HG02642 (cell line): ENCODE measurements at regions not wholly inside any gene's neighbourhood (a gene's known extent, or its start where the extent isn't known, plus 50 kb on each side); places are given as distances from the start of the nearest gene placed in this dataset.

Experiments used
- ATAC-seq: cut with Tn5 transposase; IDR thresholded peaks from one replicate; pipeline ENCODE4 v1.9.1; 2021; ENCODE audit warnings: mild to moderate bottlenecking; ENCODE audit not compliant: unreplicated experiment, poor library complexity

GRCh38 chr6:8277769-8278168 lies 157.6 kb downstream of the SLC35B3 start:
- no peak for ATAC-seq

DNA sequence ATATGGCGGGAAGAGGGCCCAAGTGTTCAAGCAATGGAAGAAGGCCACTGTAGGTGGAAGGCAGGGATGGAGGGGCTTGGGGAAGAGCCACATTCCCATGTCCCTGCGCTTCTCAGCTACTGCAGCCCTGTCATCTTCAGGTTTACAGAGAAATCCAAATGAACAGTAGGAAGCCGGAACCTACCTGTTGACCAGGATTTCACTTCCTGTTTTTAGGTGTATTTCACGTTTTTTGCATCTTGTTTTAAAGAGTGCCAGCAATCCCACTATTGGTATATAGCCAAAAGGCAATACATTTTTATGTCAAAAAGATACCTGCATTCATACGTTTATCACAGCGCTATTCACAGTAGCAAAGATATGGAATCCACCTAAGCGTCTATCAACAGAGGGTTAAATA lies 159.2 kb downstream of the SLC35B3 start:
- ATAC-seq = no peak

DNA sequence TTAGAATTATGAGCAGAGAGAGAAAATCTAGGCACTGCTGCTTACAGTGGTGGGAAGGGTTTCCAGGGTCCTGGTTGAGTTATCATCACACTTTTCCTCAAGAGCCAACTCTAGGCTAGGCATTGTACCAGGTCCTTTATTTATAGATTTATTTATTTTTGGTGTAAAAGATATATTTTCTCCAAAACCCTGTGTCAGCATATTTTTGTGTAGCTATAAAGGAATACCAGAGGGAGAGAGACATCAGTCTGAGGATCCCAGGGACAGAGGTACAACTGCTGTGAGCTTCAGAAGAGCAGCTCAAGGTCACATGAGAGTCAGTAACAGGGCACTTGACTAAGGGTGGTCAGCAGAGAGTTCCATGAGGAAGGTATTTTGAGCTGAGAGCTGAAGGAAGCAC lies 159.7 kb downstream of the SLC35B3 start:
- no peak for ATAC-seq

GRCh38 chr6:8274226-8274625 lies 161.1 kb downstream of the SLC35B3 start:
- no peak for ATAC-seq

DNA sequence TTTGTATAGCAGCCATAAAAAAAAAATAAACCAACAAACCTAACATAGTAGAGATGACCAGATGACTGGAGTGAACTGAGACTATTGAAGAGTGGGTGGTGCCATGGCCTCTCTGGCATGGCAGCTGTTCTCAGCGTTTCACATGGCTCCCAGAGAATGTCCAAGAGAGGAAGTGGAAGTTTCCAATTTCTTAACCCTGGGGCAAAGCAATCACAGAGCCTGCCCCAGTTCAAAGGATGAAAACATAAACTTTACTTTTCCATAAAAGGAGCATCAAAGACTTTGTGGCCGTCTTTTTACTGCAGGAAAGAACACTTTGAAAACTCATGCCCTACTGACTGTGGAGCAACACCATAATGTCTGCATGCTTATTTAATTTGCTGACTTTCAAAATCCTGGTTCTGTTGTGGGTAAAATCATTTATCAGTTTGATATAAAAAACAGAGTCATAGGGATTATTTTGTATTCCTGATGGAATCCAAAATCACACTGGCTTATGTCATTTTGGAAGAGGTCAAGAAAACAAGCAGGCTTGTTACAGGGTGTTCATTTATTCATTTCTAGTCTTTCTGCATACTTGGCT lies 165.4 kb downstream of the SLC35B3 start:
- ATAC-seq = no peak

GRCh38 chr6:8269094-8269493 lies 166.3 kb downstream of the SLC35B3 start:
- no peak for ATAC-seq

GRCh38 chr6:8268606-8269005 lies 166.3 kb upstream of the EEF1E1 start:
- ATAC-seq = no peak

DNA sequence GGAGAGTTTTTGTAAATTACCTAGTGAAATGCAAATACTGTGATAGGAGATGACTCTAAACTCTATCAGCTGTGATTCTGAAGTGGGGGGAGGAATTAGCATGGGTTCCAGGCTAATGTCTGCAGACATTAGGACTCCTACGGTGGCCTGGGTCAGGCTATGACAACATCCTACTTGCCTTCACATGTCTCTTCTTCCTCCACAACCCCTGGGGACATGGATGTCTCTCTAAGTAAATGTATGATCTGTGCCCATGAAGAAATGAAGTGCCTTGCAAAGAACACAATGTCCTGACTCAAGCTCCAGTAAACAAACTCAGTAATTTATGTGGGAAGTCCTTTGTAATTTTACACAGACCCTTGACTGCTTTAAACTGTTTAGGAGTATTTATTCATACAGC lies 165.8 kb upstream of the EEF1E1 start:
- no peak for ATAC-seq

DNA sequence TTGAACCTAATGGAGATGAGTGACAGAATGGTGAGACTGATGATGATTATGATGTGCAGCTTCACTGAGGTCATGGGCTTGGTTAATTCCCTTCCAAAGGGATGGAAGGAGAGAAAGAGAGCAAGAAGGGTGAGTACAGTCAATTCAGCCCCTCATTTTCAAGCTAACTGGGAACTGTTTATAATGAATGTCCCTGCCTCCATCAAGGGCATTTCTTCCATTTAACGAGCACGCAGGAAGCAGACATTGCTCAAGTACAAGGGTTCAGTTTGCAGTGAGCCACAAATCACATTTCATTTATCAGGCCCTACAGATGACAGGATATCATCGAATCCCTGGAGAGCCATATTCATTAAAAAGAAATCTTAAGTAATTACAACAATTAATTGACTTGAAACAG lies 158.3 kb upstream of the EEF1E1 start:
- ATAC-seq = no peak

GRCh38 chr6:8246403-8246802 lies 144.1 kb upstream of the EEF1E1 start:
- no peak for ATAC-seq

DNA sequence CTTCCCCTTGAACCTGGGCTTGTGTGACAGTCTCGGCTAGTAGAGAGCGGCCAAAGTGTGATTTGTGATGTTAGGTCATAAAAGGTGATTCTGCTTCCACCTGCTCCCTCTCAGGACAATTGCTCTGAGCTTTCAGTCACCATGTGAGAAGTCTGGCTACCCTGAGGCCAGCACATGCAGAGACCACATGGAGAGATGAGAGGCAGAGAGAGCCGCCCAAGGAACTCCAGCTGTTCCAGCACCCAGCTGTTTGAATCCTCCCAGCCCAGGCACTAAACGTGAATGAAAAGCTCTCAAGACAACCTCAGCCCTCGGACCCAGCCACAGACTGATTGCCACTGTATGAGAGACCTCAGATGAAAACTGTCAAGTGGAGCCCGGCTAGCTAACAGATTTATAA lies 143.4 kb upstream of the EEF1E1 start:
- no peak for ATAC-seq

- ATAC-seq = no peak
These were observed 141.1 kb upstream of the EEF1E1 start for GRCh38 chr6:8243475-8243874.

GRCh38 chr6:8242885-8243284 lies 140.5 kb upstream of the EEF1E1 start:
- ATAC-seq = no peak

DNA sequence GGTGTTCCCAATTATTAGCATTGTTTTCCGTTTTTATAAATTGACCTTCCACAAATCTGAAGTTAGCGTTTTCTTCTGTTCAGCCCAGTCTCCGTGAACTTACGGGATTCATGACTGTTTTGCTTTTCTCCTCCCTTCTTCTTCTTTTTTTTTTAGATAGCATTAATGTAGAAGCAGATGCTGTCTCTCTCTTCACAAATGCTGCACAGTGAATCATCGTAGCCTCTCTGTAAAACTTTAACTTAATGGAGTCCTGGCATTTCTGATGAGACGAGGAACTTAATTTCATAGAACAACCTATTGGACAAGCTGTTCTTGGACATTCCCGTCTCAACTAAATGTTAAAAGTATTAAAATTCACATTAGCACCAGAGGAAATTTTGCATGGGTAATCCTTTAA lies 138.0 kb upstream of the EEF1E1 start:
- no peak for ATAC-seq

DNA sequence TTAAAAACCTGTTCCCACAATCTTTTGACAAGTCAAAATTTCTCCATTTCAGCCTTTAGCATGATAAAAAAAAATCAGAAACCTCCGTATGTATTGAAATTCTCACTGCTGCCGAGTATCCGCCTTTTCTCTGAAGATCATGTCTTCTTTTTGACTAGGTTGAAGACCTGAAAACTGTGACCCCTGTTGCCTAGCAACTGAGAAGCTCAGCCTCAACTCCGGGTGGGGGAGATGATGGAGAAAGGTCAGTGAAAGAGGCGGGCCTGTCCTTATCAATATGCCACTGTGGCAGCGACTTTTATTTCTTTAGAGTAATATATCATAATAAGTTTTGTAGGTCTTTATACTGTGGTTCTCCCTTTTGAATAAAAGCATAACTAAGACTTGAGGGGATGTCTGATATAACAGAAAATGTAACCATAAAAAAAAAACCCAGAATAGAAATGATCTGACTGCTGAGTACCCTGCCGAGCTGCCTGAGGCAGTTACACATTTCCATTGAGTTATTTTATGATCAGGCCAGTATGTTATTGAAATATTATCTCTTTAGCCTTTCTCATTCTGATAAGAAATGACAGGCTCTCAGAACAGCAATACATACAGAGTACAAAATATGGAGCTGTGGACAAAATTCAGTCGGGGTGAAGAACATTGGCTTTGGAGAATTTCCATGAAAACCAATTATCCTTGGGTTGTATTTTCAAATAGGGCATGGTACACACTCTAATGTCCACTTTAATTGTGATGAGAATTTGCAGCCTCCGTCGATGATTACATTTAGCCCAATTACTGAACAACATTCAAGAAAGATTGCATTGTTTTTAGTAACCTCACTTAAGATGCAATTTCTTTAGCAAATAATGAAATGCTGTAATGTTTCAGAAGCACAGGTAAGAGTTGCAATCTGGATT lies 136.7 kb upstream of the EEF1E1 start:
- ATAC-seq = no peak

DNA sequence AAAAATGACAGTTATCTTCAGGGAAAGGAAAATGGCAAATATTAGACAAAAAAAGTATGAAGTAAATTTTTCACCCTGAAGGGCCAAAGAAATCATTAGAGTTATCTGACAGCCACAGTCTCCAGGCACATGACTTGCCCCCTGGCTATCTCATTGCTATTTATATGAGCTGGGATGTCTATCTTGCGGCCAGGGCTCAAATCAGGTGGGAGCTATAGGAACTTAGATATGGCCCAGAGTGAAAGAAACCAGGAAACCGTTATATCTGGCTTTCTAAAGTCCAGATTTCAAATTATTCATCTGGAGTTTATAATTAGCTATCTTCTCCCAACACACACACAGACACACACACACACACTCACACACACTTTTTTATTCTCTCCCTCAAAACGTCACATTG lies 135.3 kb upstream of the EEF1E1 start:
- ATAC-seq = no peak

DNA sequence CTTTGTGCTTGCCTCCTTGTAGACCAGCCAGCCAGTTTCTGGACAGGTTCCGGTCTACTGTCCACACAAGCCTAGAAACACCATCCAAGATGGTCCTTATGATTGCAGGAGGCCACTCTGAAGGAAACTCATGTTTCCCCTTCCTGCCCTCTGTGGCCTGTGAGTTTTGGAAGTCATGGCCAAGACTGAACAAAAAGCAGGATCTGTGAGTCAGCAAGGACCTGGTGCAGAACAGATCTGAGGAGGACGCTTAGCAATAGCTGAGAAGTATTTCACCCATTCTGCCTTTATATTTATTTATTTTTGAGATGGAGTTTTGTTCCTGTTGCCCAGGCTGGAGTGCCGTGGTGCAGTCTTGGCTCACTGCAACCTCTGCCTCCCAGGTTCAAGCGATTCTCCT lies 134.6 kb upstream of the EEF1E1 start:
- no peak for ATAC-seq

DNA sequence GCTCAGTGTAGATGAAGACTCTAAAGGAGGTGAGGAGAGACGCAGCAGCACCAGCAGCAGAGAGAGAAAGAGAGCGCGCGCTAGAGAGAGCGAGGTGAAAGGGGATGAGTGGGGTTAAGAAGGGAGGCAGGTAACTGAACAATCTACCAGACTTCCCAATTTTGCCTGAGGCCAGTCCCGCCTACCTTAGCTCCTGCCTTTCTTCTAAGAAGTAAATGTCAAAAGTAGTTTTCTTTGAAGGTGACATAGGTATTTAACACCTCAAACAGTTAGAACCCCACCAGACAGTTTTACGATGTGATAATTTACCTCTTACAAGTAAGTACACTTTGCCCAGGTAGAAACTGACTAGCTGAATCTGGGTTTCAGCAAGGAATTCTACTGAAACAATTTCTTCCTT lies 132.0 kb upstream of the EEF1E1 start:
- no peak for ATAC-seq

DNA sequence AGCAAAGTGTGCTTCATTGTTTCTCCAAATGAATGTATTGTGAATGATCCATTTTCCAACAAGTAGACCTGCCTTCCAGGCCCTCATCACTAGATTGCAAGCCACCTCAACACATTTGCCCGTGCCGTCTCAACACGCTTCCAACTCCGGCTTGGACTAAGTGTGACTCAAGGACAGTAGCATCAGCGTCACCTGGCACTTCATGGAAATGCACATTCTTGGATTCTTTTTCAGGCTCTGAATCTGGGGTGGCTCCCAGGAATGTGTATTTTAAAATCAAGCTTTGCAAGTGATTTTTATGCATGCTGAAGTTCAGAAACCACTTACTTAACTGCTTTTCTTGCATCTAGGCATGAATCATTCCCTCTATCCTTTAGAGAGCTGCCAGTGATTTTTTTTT lies 129.6 kb upstream of the EEF1E1 start:
- ATAC-seq = no peak

DNA sequence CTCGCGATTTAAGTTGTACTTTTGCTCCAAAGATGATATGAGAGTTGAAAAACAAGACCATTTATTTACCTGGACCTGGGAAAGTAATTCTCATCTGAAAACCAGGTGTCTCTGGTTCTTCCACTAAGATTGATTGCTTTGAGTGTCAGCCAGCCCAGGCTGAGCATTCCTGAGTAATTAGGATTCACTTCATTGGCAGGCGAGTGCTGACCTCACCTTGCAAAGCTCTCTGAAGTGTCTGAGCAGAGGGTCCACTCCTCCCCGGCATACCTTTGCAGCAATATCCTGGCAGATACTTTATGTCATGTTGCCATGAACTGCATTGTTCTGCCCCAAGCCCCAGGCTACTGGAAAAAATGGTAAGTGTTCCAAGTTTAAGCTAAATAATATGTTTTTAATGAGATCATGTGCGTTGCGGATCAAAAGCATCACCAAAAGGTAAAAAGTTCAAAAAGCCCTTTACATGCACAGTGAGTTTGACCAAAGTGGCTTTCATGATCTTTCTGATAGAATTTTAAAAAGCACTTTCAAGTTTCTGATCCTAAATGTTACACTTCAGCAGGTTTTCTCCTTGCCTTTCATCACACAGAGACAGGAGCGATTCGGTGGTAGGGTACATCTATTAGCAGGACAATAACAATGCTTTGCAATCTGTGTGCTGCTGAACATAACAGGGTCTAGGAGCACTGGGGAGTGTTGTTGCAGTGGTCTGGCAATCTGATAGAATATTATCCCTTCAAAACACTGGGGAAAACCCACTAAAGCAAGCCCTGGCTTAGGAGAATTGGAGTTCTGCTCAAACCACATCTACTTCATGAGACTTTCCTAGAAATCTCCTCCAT lies 127.8 kb upstream of the EEF1E1 start:
- ATAC-seq = no peak

- ATAC-seq = no peak
These were observed 122.8 kb upstream of the EEF1E1 start for GRCh38 chr6:8225113-8225512.
